GM19239 (cell line): ENCODE measurements at regions not wholly inside any gene's neighbourhood (a gene's known extent, or its start where the extent isn't known, plus 50 kb on each side); places are given as distances from the start of the nearest gene placed in this dataset.

ENCODE experiments used
- DNase-seq: peaks from one replicate; pipeline ENCODE4 v3.0.0; 2011; ENCODE audit warnings: low spot score; ENCODE audit not compliant: insufficient read length
- FAIRE-seq: peaks from 2 replicates; lab custom pipeline; 2011; peaks lifted over from hg19 to GRCh38; lab: Jason Lieb, UNC

DNA sequence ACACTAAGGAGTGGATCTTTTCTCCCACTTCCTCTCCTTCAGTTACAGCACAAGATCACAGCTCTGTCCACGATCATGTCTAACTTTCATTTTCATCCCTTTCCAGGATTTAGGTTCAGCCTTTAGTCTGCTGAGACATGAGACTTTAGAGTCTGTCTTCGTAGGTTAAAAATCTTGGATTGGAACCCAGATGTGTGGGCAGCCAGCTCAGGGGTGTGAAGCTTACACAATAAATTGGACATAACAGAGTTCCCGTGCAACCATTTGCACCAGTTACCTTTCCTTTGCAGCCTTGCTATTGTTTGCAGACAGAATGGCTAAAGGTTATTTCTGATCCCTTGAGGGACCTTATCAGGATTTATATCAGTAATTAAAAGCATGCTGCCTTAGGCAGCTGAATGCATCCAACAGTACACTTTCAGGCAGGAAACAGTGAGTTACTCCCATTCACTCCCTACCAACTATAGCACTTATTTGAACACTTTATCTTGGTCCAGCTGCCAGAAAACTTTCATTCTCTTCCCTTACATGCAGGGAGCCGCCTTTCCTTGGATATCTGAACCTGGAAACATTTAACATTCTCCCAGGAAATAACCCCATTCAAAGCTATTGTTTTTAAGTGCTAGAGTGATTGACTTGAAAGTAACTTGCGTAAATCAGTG, 87.3 kb downstream of the TMEM100 start:
- FAIRE-seq: no peak
- no peak for DNase-seq

DNA sequence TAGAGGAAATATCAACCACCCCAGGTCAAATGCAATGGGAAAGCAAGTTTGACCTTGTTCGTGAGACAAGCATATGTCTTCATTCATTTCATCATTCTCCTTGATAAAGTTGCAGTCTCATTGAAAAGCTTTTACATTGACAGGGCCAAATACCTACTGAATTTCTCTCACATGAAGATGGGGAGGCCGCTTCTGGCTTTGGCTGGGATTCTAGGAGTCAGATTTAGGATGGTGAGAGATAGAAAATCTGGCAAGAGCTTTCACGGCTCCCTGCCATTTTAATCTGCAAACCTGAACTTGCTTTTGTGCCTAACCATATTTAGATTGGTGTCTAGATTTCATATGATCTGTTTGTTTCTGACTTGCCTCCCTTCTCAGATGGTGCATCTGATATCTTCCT, 88.0 kb downstream of the TMEM100 start:
- DNase-seq (no peak), FAIRE-seq (no peak)

DNA sequence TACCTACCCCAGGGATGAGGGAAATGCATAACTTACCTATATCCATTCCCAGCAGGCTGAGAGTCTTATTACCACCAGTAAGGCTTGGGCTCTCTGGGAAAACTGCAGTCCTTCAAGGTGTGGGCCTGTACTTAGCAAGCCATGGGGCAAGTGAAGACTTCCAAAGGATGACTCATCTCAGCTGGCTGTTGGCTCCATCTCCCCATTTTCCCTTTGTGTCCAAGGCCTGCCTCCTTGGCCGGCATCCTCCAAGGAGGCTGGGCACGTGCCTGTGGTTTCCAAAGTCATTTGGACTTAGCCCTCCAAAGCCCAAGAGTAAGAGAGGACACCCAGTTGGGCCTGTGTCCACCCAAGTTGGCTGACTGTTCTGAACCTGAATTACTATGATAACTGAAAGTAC, 89.8 kb downstream of the TMEM100 start:
- no peak for DNase-seq
- no peak for FAIRE-seq

DNA sequence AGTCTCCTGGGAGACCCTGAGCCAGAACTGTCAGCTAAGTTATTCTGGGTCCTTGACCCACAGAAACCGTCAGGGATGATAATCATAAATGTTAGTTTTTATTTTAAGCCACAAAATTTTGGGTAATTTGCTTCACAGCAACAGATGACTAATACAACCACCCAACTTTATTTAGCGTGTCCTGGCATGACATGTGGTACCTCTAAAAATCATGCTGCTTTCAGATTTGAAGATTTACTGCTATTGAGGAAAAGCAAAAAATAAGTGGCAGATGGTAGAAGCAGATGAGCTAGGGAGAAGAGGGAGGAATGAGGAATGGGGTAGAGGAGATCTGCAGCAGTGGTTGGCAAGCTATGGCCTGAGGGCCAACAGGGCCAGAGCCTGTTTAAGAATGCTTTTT, 90.4 kb downstream of the TMEM100 start:
- FAIRE-seq (no peak), DNase-seq (no peak)

DNA sequence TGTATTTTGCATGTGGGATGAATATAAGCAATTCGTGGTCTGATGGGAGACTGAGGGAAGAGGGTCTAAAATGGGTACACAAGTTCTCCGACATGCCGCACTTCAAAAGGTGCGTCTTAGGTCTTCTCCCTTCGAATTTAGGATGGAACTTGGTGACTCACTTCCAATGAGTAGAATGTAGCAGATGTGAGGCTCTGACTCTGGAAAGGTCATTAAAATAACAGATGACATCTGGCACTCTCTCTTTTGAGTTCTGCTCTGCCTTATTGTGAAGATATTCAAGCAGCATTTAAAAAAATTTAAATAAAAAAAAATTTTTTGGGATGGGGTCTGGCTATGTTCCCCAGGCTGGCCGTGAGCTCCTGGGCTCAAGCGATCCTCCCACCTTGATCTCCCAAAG, 92.7 kb downstream of the TMEM100 start:
- FAIRE-seq: no peak
- DNase-seq: no peak

DNA sequence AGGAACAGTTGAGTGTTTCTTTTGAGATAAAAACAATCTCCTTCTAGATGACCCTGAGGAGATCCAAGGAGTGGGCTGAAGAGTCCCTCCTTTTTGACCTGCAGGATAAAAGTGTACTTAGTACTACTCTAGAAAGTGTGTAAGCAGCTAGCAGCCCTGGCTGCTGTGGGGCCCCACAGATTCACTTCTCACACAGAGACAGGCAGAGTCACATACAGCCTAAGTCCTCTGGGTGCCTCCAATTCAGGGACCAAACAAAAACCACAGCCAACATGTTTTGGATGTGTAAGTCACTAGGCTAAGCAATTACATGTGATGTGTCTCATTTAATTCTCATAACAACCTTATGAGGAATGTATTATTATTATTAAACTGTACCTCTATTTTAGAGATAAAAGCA, 97.1 kb downstream of the TMEM100 start:
- no peak for DNase-seq
- FAIRE-seq: peak; percentile 53

DNA sequence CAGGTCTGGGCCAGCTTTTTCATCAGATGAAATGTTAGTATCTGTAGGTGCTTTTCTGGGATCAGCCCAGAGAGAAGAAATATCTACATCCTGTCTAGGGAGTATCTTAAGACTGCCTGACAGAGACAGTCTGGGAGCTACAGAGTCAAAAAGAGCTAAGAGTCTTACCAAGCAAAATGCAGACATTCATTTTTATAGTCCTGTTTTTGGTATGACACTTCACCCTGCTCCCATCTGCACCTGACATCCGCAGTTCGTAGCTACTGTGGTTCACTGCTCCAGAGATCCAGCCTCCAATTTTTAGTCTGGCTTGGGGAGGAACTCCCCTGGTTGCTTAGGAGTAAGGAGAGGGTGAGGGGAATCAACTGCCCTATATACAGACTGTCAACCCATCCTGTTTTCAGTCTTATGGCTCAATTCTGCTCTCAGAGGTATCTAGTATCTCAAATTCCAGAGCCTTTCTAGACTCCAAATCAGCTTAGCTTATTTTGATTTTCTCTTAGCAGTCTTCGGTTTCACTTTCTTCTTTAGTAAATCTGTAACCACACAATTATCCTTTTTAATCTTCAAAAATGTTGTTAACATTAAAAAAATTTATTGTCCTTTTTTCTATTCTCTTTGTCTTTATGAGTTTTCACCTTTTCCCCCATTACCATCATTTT, 97.8 kb downstream of the TMEM100 start:
- peak; percentile 84 for FAIRE-seq
- DNase-seq: no peak

DNA sequence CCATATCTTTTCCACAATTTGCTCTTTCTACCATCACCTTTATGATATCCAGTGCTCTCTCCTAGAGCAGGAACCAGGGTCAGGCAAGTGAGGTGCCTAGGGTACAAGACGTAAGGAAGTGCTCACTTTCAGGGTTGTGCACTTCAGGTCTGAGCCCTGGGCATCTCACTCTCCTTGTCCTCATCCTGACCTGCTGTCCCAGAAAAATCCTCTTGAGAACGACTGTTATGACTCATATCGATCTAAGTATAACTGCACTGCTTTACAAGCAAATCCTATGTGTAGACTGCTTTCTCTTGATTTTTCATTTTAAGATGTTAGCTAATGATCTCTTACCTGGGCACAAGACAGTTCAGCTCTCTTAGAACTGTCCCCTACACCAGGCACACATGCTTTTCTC, 100.1 kb downstream of the TMEM100 start:
- FAIRE-seq (no peak), DNase-seq (no peak)

DNA sequence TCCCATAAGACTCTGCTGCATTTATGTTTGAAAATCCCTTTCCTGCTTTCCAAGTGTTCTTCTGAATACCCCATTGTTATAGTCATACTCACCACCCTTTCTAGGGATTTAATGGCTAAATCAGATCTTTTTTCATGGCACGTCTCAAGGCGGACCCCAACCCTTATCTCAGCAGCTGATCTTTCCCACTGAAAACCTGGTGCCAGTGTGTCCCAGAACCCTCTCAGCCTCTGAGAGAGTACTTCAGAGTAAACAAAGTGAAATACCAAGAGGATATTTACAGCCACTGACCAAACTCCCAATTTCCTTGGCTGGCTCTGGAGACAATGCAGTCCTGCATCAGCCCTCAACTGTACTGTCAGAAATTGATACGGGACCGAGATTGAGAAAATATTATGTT, 101.7 kb downstream of the TMEM100 start:
- no peak for DNase-seq
- no peak for FAIRE-seq

DNA sequence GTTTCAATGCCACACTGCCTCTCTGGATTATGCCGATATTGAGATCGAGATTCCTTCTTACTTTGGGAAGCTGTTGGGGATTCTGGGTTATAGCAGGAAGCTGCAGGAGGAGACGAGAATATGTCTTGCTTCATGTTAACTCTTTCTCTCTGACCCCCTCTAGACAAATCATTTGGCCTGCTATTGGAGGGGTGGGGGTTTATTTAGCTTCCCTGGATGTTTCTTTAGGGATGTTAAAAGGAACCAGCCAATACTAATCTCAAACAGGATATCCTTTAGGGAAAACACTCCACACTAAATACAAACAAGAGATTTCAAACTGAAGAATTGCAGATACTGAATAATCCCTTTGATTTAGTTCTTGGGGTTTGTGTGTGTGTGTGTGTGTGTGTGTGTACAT, 102.6 kb downstream of the TMEM100 start:
- no peak for FAIRE-seq
- DNase-seq: no peak

DNA sequence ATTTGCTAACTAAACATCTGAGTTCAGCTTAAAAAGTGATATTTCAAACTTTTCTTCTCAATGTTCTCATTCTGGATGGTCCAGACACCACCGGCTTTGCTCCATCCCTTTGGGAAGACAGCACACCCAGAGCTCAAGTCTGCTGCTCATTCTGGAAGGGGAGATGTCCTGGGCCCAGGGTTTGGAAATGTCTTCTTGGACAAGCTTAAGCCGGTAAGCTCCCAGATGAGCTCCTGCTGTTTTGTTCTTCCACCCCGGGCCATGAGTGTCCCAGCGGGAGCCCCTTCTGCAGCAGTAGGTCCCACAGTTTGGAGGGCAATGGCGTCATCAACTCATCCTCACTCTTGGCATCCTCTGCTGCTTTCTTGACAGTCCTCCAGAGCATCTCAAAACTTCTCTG, 105.2 kb downstream of the TMEM100 start:
- FAIRE-seq (no peak), DNase-seq (no peak)

DNA sequence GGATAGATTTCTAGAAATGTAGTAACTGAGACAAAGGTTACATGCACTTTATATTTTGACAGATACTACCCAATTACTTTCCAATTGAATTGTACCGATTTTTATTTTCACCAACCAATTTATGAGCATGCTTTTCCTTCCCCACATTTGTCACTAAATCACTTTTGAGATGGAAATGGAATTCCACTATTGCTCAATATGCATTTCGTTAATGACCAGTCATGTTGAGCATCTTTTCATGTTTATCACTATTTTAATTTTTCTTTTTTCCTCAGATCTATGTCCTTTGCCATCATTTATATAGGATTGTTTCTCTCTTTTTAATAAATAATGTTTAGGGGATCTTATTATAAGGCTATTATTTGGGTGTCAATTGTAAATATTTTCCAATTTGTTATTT, 102.8 kb upstream of the SMIM36 start:
- FAIRE-seq: no peak

DNA sequence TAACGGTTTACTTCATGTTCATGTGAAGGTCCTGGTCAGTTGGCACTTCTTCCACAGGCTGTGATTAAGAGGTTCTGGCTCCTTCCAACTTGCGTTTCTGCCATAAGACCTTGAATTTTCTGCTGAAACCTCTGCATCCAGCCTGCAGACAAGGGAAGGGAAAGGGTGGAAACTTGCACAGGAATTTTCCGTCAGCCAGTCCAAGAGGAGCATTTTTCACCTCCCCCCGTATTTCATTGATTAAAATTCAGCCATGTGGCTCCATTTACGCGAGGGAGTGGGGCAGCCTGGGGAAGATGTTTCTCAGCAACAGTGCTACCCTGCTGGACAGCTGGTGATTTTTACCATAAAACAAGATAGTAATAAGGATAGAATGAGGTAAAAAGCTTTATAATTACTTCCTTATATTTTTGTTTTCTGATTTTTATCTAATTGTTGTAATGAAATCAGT, 101.5 kb upstream of the SMIM36 start:
- no peak for DNase-seq
- FAIRE-seq: no peak

More for the DNA sequence above, 102.8 kb upstream of the SMIM36 start:
- DNase-seq: no peak

DNA sequence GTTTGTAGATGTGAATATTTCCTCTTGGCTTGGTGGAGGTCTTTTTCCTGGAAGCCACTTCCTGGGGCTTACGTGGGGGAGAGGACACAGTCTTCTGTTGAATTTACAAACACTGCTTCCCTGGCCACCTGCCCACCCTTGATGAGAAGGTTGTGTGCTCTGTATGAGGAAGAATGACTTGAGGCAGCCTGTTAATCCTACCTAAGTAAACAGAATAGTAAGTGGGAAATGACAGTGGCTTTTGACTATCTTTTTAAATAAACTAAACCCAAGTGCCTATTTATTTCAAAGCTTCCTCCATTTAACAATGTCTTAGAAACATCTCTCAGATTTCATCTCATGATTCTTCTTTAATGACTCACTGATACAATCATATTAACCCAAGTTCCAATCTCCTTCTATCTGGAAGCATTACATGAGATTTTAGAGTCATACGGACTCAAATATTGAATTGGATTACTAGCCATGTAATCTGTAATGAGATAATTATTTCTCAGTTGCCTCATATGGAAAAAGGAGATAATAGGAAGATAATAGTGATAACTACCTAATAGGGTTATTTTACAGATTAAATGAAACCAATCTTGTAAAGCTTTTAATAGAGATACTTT, 96.6 kb upstream of the SMIM36 start:
- no peak for DNase-seq
- no peak for FAIRE-seq

DNA sequence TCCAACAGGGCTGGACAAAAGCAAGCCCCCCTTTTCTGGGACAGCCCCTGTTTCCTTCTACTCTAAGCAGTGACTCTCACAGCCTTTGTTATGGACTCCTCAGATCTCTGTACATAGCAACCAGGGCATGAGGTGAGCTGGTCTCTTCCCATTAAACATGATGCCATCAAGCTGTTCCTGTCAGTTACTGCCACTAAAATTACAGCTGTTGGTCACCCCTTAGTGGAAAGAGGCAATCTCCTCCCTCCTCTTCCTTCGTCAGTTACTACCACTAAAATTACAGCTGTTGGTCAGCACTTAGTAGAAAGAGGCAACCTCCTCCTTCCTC, 95.2 kb upstream of the SMIM36 start:
- no peak for DNase-seq
- no peak for FAIRE-seq

DNA sequence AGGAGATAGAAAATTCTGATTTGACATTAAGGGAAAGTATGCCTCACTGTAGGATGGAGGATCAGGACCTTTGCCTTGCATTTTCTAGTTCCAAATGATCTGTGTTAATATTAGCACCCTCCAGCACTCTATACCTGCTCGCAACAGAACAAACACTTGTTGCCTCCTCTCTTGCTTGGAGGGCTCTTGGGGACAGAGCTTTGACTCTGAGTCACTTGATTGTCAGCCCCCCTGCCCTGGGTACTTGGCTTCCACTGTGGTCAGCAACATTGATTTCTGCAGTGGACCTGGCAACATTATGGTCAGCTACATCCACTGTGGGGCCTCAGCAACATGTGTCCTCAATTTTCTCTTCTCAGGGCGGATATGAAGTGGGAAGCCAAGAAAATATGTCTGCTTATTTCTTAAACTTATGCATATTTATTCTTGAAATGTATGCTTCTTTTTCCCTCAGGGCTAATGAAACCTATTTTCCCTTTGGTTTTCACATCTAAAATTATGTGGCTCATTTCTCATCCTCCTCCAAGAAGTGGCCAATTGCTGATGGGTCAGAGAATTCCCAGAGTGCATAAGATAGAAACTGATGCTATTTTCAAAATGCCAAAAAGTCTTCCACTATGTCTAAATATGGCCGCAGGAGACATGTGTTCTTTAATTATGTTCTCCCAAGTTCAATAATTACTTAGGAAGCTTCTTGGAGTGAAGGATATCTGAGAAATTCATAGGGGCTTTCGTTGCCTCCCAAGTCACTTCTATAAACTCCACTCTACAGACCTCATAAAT, 94.6 kb upstream of the SMIM36 start:
- FAIRE-seq (no peak), DNase-seq (no peak)

DNA sequence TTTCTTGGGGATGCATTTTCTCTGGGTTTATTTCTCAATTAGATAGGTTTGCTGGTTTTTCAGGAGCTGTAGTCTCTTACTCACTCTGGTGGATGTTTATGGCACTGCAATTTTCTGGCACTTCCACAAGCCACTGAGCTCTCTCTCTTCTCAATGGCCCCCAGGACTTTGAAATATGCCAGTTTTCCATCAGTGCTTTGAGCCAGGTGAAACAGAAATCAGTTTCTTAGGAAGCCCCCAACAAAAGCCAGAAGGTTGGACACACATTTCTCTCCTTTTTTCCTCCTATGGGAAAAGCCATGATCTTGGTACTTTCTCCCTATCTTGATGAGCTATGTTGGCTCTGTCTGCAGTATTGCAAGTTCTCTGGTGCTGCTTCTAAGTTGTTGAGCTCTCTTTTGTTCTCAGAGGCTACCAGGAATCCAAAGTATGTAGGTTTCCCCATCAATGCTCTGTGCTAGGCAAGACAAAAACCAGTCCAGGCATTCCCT, 90.7 kb upstream of the SMIM36 start:
- FAIRE-seq (peak; percentile 86), DNase-seq (no peak)

DNA sequence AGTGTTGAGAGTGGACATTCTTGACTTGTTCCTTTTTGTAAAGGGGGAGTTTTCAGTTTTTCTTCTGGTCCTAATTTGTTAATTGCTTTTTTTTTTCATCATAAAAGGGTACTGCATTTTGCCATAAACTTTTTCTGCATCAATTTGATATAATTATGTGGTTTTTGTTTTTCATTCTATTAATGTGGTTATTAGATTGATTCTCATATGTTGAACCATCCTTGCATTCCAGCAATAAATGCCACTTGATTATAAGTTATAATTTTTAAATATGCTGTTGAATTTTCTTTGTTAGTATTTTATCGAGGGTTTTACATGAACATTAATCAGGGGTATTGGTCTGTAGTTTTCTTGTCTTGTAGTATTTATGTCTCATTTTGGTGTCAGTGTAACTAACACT, 87.2 kb upstream of the SMIM36 start:
- FAIRE-seq: no peak
- no peak for DNase-seq

DNA sequence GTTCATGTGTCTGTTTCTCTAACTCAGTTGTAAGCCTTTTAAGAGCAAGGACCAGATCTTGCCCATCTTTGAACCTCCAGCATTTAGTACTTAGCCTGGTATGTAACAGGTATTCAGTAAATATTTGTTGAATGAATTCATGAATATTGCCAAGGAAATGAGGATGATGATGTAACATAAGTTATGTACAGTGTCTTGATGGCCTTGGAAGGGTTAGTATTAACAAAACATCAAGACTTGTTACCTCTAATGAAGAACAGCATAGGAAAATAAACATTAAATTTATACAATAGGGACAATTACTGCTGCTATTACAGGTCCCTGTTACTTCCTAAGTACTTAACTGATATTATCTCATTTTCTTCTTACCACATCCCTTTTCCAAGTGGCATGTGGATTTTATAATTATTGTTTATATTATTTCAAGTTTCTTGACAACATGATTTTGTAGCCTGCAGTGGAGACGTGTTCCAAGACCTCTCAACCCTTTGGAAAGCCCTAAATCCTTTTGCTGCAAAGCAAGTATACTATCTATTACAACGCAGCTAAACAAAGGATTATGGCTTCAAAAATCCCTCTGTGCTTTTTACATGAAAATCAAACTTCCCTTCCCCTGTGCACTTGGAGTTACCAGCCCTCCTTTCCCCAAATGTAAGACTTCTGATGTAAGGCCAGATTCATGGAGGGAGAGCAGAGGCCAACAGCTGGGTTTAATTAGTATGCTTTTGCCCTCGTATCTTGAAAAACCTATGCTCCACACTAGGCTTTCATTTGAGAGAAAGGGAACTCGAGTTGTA, 77.4 kb upstream of the SMIM36 start:
- no peak for FAIRE-seq
- no peak for DNase-seq

DNA sequence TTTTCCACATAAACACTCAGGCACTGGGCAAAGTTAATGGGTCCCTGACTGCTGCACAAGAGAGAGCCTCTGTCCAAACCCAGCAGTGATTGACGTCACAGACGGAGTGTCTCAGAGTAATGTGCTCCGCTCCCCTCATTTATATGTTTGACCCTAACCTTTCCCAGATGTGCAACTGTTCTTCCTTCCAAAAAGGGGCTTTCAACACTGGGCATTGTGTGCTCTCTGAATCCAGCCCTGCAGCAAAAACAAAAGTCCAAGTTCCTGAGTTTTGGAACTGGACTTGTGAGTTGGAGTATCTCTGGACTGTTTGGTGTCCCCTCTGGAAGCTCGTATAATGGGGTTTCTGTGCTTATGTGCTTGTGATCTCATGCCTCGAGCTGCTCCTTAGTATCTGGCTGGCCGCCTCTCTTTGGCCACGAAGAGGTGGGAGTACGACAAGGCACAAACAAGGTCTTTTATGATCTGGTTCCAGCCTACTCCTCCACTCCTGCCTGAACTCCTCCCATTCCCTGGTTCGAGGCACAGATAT, 76.4 kb upstream of the SMIM36 start:
- FAIRE-seq (no peak), DNase-seq (no peak)
